Stomach (tissue), 4 donors: ENCODE measurements at regions not wholly inside any gene's neighbourhood (a gene's known extent, or its start where the extent isn't known, plus 50 kb on each side); places are given as distances from the start of the nearest gene placed in this dataset.

Experiments
- CTCF ChIP-seq, 7 experiments: fragments of 450-650 bp in 4 of 7; fragments of 200-600 bp in 3 of 7; sonication (generic) in 3 of 7; IDR thresholded peaks; one replicate each; pipeline ENCODE4 v1.5.1; 2016 to 2019; ENCODE audit warnings: antibody characterized with exemption in 7 of 7, control low read depth in 2 of 7, mild to moderate bottlenecking in 1 of 7
- EP300 ChIP-seq: sonication (generic); formaldehyde crosslinking; IDR thresholded peaks from one replicate; pipeline ENCODE4 v1.6.1; 2017; ENCODE audit warnings: antibody characterized with exemption
- POLR2A ChIP-seq, 4 donors: fragments of 450-650 bp; IDR thresholded peaks; one replicate each; pipeline ENCODE4 v1.6.1; 2016; ENCODE audit warnings: antibody characterized with exemption in 4 of 4, control low read depth in 2 of 4, mild to moderate bottlenecking in 1 of 4, moderate library complexity in 1 of 4
- POLR2AphosphoS5 ChIP-seq, 3 donors: sonication (generic); formaldehyde crosslinking; IDR thresholded peaks; one replicate each; pipeline ENCODE4 v1.6.1; 2016; ENCODE audit warnings: antibody characterized with exemption in 3 of 3

GRCh38 chr4:126470862-126471261, 1156.1 kb downstream of the FAT4 start:
- no peak for TF ChIP-seq CTCF (IDR thresholded peaks at IDR 0.05)
- TF ChIP-seq POLR2A (IDR thresholded peaks at IDR 0.05) = no peak
- TF ChIP-seq POLR2AphosphoS5 (IDR thresholded peaks at IDR 0.05) = no peak
- no peak for TF ChIP-seq EP300
